OCI-LY3 (cell line): ENCODE measurements at regions not wholly inside any gene's neighbourhood (a gene's known extent, or its start where the extent isn't known, plus 50 kb on each side); places are given as distances from the start of the nearest gene placed in this dataset.
A peak's percentile ranks its signal among the peaks of the same experiment; 100 is the strongest.

Experiments
- H2AFZ ChIP-seq: fragments of 200-600, 300-600 bp; shearing (Covaris generic); 2 replicates; pipeline ENCODE4 v1.6.0; 2014; ENCODE audit warnings: antibody characterized with exemption, low read depth, low read length
- H3K27ac ChIP-seq: fragments of 200-600, 300-600 bp; sonication (generic); 2 replicates; pipeline ENCODE4 v1.5.1; 2014; ENCODE audit warnings: mild to moderate bottlenecking, low read length, moderate library complexity, mixed read lengths
- H3K27me3 ChIP-seq: fragments of 200-600, 300-600 bp; sonication (generic); 2 replicates; pipeline ENCODE4 v1.6.1; 2014; ENCODE audit warnings: low read depth, low read length, mixed read lengths
- H3K36me3 ChIP-seq: fragments of 200-600, 300-600 bp; sonication (generic); replicated peaks from 2 replicates; pipeline ENCODE3; 2014; ENCODE audit warnings: low read depth, low read length, mixed read lengths
- H3K4me1 ChIP-seq: fragments of 300-600, 200-600 bp; sonication (generic); 2 replicates; pipeline ENCODE4 v1.6.1; 2014; ENCODE audit warnings: low read length, mixed read lengths
- H3K4me2 ChIP-seq: fragments of 200-600, 300-600 bp; sonication (generic); 2 replicates; pipeline ENCODE4 v1.6.1; 2014; ENCODE audit warnings: low read length, mixed read lengths
- H3K4me3 ChIP-seq: fragments of 300-600, 200-600 bp; sonication (generic); 2 replicates; pipeline ENCODE4 v1.5.1; 2014; ENCODE audit warnings: antibody characterized with exemption, mild to moderate bottlenecking, low read length, moderate library complexity
- H3K79me2 ChIP-seq: fragments of 300-600, 200-600 bp; shearing (Covaris generic); 2 replicates; pipeline ENCODE4 v1.6.1; 2014; ENCODE audit warnings: mild to moderate bottlenecking, low read length, mixed read lengths
- H3K9ac ChIP-seq: fragments of 300-600, 200-600 bp; shearing (Covaris generic); 2 replicates; pipeline ENCODE4 v1.6.0; 2014; ENCODE audit warnings: mild to moderate bottlenecking, low read length, moderate library complexity
- H3K9me3 ChIP-seq: fragments of 200-600, 300-600 bp; shearing (Covaris generic); 2 replicates; pipeline ENCODE4 v1.6.1; 2014; ENCODE audit warnings: low read length, mixed read lengths; ENCODE audit not compliant: insufficient read depth
- H4K20me1 ChIP-seq: fragments of 200-600, 300-600 bp; sonication (generic); 2 replicates; pipeline ENCODE4 v1.6.1; 2016; ENCODE audit warnings: low read length, mixed read lengths; ENCODE audit not compliant: insufficient read depth
- CTCF ChIP-seq: fragments of 200-600, 300-600 bp; sonication (generic); IDR thresholded peaks from 2 replicates; pipeline ENCODE4 v1.5.1; 2014; ENCODE audit warnings: antibody characterized with exemption, low read length, low read depth
- EZH2phosphoT487 ChIP-seq: fragments of 200-600 bp; shearing (Covaris generic); IDR thresholded peaks from 2 replicates; pipeline ENCODE4 v1.6.1; 2018; ENCODE audit warnings: antibody characterized with exemption, mixed run types, low read depth

GRCh38 chr1:79667848-79668696 lies 661.5 kb upstream of the ADGRL4 start:
- Histone ChIP-seq H3K9me3 (no peaks in the 10 kb centered on the region), H4K20me1 (no peaks in the 10 kb centered on the region), H3K79me2 (no peaks in the 10 kb centered on the region), H3K27ac (peak overlapping the region; percentile 88), H3K9ac (peak overlapping the region; percentile 47), H3K36me3 (no peaks in the 10 kb centered on the region), H3K4me3 (peak overlapping the region; percentile 39), H3K4me2 (peak overlapping the region; percentile 65), H3K4me1 (peaks cover 18% of the 10 kb centered on the region), H3K27me3 (no peaks in the 10 kb centered on the region), H2AFZ (peak overlapping the region; percentile 8; the same call in 1 of the 2 replicates)
- TF ChIP-seq EZH2phosphoT487 = no peak
- no peak for TF ChIP-seq CTCF

GRCh38 chr1:79667166-79667565 lies 660.6 kb upstream of the ADGRL4 start:
- no peaks in the 10 kb centered on the region for H3K9me3 ChIP-seq
- no peaks in the 10 kb centered on the region for H3K36me3 ChIP-seq
- no peak overlapping the region for H2AFZ ChIP-seq
- no peaks in the 10 kb centered on the region for H3K27me3 ChIP-seq
- no peaks in the 10 kb centered on the region for H3K79me2 ChIP-seq
- no peak overlapping the region for H3K4me3 ChIP-seq
- H4K20me1 ChIP-seq = no peaks in the 10 kb centered on the region
- TF ChIP-seq EZH2phosphoT487 = no peak
- no peak overlapping the region for H3K9ac ChIP-seq
- peaks cover 18% of the 10 kb centered on the region for H3K4me1 ChIP-seq
- no peak overlapping the region for H3K27ac ChIP-seq
- H3K4me2 ChIP-seq = no peak overlapping the region

GRCh38 chr1:79663916-79664315 lies 657.4 kb upstream of the ADGRL4 start:
- H3K9ac ChIP-seq = no peak overlapping the region
- TF ChIP-seq EZH2phosphoT487 = no peak
- TF ChIP-seq CTCF = no peak

GRCh38 chr1:79662596-79662995 lies 656.1 kb upstream of the ADGRL4 start:
- Histone ChIP-seq H3K9me3 (no peaks in the 10 kb centered on the region), H3K27ac (no peak overlapping the region), H3K27me3 (no peaks in the 10 kb centered on the region), H3K4me1 (peaks cover 17% of the 10 kb centered on the region), H2AFZ (no peak overlapping the region), H4K20me1 (no peaks in the 10 kb centered on the region), H3K9ac (no peak overlapping the region), H3K79me2 (no peaks in the 10 kb centered on the region), H3K4me2 (no peak overlapping the region), H3K36me3 (no peaks in the 10 kb centered on the region), H3K4me3 (no peak overlapping the region)
- TF ChIP-seq CTCF = no peak
- TF ChIP-seq EZH2phosphoT487 = no peak

More at GRCh38 chr1:79663916-79664315, 657.4 kb upstream of the ADGRL4 start:
- H2AFZ ChIP-seq = no peak overlapping the region
- no peaks in the 10 kb centered on the region for H3K79me2 ChIP-seq
- H3K27me3 ChIP-seq = no peaks in the 10 kb centered on the region
- H3K4me2 ChIP-seq = no peak overlapping the region
- no peaks in the 10 kb centered on the region for H4K20me1 ChIP-seq
- no peak overlapping the region for H3K4me3 ChIP-seq
- no peaks in the 10 kb centered on the region for H3K9me3 ChIP-seq
- peaks cover 29% of the 10 kb centered on the region for H3K4me1 ChIP-seq
- H3K27ac ChIP-seq = no peak overlapping the region
- H3K36me3 ChIP-seq = no peaks in the 10 kb centered on the region
